T-cell (primary cell): ENCODE measurements at regions not wholly inside any gene's neighbourhood (a gene's known extent, or its start where the extent isn't known, plus 50 kb on each side); places are given as distances from the start of the nearest gene placed in this dataset.

Experiments
- ATAC-seq, 4 experiments: fragments of 200-7000 bp in 3 of 4; fragments of 150-1000 bp in 1 of 4; cut with Tn5 transposase; replicated peaks in 1 of 4; 1 replicate in 3 of 4; 2 replicates in 1 of 4; pipeline ENCODE4 v1.10.0; 2021; ENCODE audit warnings: moderate library complexity in 3 of 4, mild to moderate bottlenecking in 2 of 4, moderate number of reproducible peaks in 1 of 4
- CTCF ChIA-PET, 2 donors: fragments of 300-600 bp; sonication (Branson Sonifier 250); formaldehyde crosslinking; loops; one replicate each; lab custom pipeline; 2022; ENCODE audit warnings: antibody characterized with exemption in 2 of 2; lab: Charles Lee
- POLR2A ChIA-PET, 2 donors: fragments of 300-600 bp; sonication (Branson Sonifier 250); formaldehyde crosslinking; loops; one replicate each; lab custom pipeline; 2022; ENCODE audit warnings: antibody characterized with exemption in 2 of 2; lab: Charles Lee
- DNase-seq, 35 experiments: peaks; one replicate each; pipeline versions ENCODE4 v3.0.0 to v3.0.0-alpha.2; 2013 to 2023
- H3K27ac ChIP-seq: one replicate; pipeline ENCODE4 v1.5.1; 2013; ENCODE audit warnings: low read length
- H3K27me3 ChIP-seq, 2 experiments: replicated peaks in 1 of 2; 1 replicate in 1 of 2; 2 replicates in 1 of 2; pipeline versions ENCODE4 v1.6.1 to v1.7.0; 2013; ENCODE audit warnings: low read length in 1 of 2, mixed read lengths in 1 of 2; ENCODE audit not compliant: control insufficient read depth in 2 of 2, insufficient read depth in 2 of 2; ENCODE audit errors: extremely low read depth in 1 of 2
- H3K36me3 ChIP-seq, 2 donors: 1 replicate in 1 of 2; 2 replicates in 1 of 2; pipeline versions ENCODE4 v1.6.1 to v1.7.0; 2013; ENCODE audit warnings: low read length in 1 of 2; ENCODE audit not compliant: control insufficient read depth in 2 of 2, insufficient read depth in 1 of 2; ENCODE audit errors: extremely low read depth in 1 of 2
- H3K4me1 ChIP-seq, 2 experiments: 1 replicate in 1 of 2; 2 replicates in 1 of 2; pipeline versions ENCODE4 v1.6.1 to v1.7.0; 2013; ENCODE audit warnings: low read length in 2 of 2, mixed read lengths in 1 of 2; ENCODE audit not compliant: insufficient read depth in 2 of 2, control insufficient read depth in 1 of 2; ENCODE audit errors: extremely low read depth in 1 of 2
- H3K4me3 ChIP-seq, 2 donors: 1 replicate in 1 of 2; 2 replicates in 1 of 2; pipeline versions ENCODE4 v1.5.1 to v1.7.0; 2013; ENCODE audit warnings: mild to moderate bottlenecking in 2 of 2, low read length in 1 of 2, moderate library complexity in 1 of 2; ENCODE audit not compliant: control insufficient read depth in 1 of 2; ENCODE audit errors: extremely low read depth in 1 of 2
- H3K9me3 ChIP-seq: 2 replicates; pipeline ENCODE4 v1.7.0; 2013
- H3K27ac Mint-ChIP-seq, 2 donors: one replicate each; pipeline ENCODE4 v1.8.0; 2020 to 2021; ENCODE audit warnings: mild to moderate bottlenecking in 2 of 2, mixed read lengths in 2 of 2
- H3K27me3 Mint-ChIP-seq, 2 donors: one replicate each; pipeline ENCODE4 v1.8.0; 2021 to 2022; ENCODE audit warnings: mixed read lengths in 2 of 2
- H3K36me3 Mint-ChIP-seq: one replicate; pipeline ENCODE4 v1.8.0; 2021; ENCODE audit warnings: mixed read lengths
- H3K4me1 Mint-ChIP-seq, 3 donors: one replicate each; pipeline ENCODE4 v1.8.0; 2020 to 2022; ENCODE audit warnings: mixed read lengths in 3 of 3, mild to moderate bottlenecking in 1 of 3
- H3K4me3 Mint-ChIP-seq, 3 donors: one replicate each; pipeline ENCODE4 v1.8.0; 2020 to 2022; ENCODE audit warnings: mild to moderate bottlenecking in 3 of 3, mixed read lengths in 3 of 3, moderate library complexity in 3 of 3
- H3K9me3 Mint-ChIP-seq, 3 donors: one replicate each; pipeline ENCODE4 v1.8.0; 2020 to 2022; ENCODE audit warnings: mixed read lengths in 3 of 3
- WGBS: methylation state at CpG from one replicate; pipeline ENCODE4 v1.1.5; 2013; ENCODE audit warnings: missing lambda C conversion rate; ENCODE audit not compliant: insufficient coverage; 5-methylcytosine and 5-hydroxymethylcytosine counted together

DNA sequence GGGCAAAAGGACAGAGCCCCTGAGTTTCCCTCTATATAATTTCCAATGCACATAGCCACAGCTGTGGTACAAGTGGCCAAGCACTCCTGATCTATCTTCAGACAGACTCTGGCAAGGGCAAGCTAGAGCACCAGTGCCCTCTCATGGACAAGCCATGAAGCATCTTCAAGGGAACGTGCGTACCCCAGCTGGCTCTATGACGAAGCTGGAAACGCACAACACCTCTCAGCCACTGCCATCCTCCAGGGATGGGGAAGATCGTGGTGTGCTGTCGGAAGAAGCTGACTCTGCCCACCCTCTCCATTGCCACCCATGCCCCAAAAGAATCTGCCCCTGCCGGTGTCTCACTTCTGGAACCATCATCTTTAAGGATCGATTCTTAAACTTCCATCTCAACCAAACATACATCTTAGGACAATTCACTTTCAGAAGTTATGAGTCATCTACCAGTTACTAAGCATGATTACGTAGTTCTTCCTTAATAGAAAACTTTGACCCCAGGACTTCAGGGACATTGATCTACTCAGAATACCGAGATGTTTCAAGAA lies 482.9 kb downstream of the AGTPBP1 start:
- ATAC-seq = no peak
- peaks cover 0 to 11% (median 5%) of the 10 kb centered on the region in 3 donors for H3K9me3 Mint-ChIP-seq
- H3K4me1 ChIP-seq = no peaks in the 10 kb centered on the region
- H3K4me3 Mint-ChIP-seq = no peak overlapping the region
- H3K36me3 ChIP-seq = no peaks in the 10 kb centered on the region
- H3K4me1 Mint-ChIP-seq = peaks cover 0 to 6% (median 0%) of the 10 kb centered on the region in 3 donors
- 56% methylated on average over 6 of the region's 10 CpGs for WGBS
- peaks cover 10 to 28% of the 10 kb centered on the region in 2 donors for H3K27me3 Mint-ChIP-seq
- POLR2A ChIA-PET = no interaction called here
- H3K27ac ChIP-seq = no peak overlapping the region
- no peak for DNase-seq
- no peaks in the 10 kb centered on the region for H3K9me3 ChIP-seq
- peaks cover 0 to 6% of the 10 kb centered on the region in 2 experiments for H3K27me3 ChIP-seq
- H3K36me3 Mint-ChIP-seq = no peaks in the 10 kb centered on the region
- H3K4me3 ChIP-seq = no peak overlapping the region
- CTCF ChIA-PET = no interaction called here
- H3K27ac Mint-ChIP-seq = no peak overlapping the region

DNA sequence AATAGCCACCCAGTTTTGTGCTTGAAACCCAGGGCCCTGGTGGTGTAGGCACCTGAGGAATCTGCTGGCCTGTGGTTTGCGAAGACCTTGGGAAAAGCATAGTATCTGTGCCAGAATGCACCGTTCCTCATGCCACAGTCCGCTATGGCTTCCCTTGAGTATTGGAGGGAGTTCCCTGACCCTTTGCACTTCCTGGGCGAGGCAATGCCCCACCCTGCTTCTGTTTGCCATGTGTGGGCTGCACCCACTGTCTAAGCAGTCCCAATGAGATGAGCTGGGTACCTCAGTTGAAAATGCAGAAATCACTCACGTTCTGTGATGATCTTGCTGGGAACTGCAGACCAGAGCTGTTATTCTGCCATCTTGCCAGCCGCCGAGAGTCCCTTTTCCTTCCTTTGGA lies 483.5 kb downstream of the AGTPBP1 start:
- Histone ChIP-seq H3K27ac (no peak overlapping the region), H3K4me3 (no peak overlapping the region), H3K9me3 (no peaks in the 10 kb centered on the region), H3K27me3 (peaks cover 0 to 6% of the 10 kb centered on the region in 2 experiments), H3K36me3 (no peaks in the 10 kb centered on the region), H3K4me1 (no peaks in the 10 kb centered on the region)
- H3K9me3 Mint-ChIP-seq = peaks cover 0 to 11% (median 5%) of the 10 kb centered on the region in 3 donors
- 76% methylated on average over 5 of the region's 7 CpGs for WGBS
- H3K36me3 Mint-ChIP-seq = no peaks in the 10 kb centered on the region
- no peak for ATAC-seq
- no peak for DNase-seq
- H3K4me3 Mint-ChIP-seq = no peak overlapping the region
- ChIA-PET CTCF (no interaction called here), POLR2A (no interaction called here)
- H3K27me3 Mint-ChIP-seq = peaks cover 10 to 26% of the 10 kb centered on the region in 2 donors
- no peak overlapping the region for H3K27ac Mint-ChIP-seq
- peaks cover 0 to 6% (median 0%) of the 10 kb centered on the region in 3 donors for H3K4me1 Mint-ChIP-seq

DNA sequence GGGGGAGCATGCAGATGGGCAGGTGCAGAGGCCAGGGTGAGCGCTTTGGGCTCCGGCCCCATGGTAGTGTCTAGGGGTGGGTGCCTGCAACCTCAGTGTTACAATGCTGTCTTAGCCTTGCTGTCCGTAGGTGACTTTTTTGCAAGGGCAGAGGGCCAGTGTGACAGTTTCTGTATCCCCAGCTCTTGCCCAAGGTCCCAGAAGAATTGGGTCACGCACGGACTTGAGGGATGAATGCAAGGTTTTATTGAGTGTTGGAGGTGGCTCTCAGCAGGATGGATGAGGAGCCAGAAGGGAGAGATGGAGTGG lies 492.5 kb downstream of the AGTPBP1 start:
- Mint-ChIP-seq H3K4me3 (no peak overlapping the region), H3K4me1 (no peaks in the 10 kb centered on the region), H3K36me3 (no peaks in the 10 kb centered on the region), H3K27ac (no peak overlapping the region), H3K9me3 (no peaks in the 10 kb centered on the region), H3K27me3 (peaks cover 0 to 8% of the 10 kb centered on the region in 2 donors)
- H3K4me1 ChIP-seq = no peaks in the 10 kb centered on the region
- H3K36me3 ChIP-seq = no peaks in the 10 kb centered on the region
- DNase-seq (no peak), ATAC-seq (no peak)
- H3K27me3 ChIP-seq = no peaks in the 10 kb centered on the region
- H3K27ac ChIP-seq = no peak overlapping the region
- CTCF ChIA-PET = no interaction called here
- WGBS = 93% methylated on average over 3 of the region's 5 CpGs
- POLR2A ChIA-PET = no interaction called here
- H3K9me3 ChIP-seq = no peaks in the 10 kb centered on the region
- H3K4me3 ChIP-seq = no peak overlapping the region

DNA sequence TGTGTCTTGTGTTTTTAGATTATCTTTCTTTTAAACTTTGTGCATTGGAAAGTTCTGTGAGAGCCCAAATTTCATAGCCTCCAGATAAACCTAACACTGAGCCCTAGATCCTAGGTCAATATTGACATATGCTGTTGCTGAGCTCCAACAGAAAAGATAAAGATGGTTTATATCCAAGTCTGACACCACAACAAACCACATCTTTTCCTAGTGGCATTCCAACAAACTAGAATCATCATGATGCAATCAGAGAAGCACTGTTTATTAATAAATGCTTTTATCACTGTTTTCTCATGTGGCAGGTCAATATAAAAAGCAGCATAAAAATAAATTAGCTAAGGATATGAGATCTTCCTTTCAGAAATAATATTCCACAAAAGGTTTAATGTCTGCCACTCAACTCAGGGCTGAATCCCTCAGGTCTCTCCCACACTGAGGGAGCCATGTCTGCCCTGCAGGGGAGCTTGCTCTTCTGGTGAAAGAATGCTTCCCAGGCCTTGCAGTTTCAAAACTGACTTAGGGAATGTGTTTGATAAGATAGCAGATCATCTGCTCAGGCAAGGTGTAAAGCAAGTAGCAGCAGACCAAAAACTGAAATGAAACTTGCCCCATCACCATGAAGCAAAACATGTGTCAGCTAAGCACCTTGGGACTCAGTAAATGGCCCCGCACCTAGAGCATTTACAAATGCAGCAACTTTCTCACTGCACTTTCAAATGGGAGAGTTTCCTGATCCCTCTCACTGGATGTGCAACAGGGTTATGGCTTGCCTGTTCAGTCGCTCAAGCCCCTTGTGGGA lies 493.0 kb downstream of the AGTPBP1 start:
- Mint-ChIP-seq H3K4me3 (no peak overlapping the region), H3K4me1 (no peaks in the 10 kb centered on the region), H3K36me3 (no peaks in the 10 kb centered on the region), H3K27me3 (peaks cover 0 to 8% of the 10 kb centered on the region in 2 donors), H3K27ac (no peak overlapping the region), H3K9me3 (no peaks in the 10 kb centered on the region)
- Histone ChIP-seq H3K4me1 (no peaks in the 10 kb centered on the region), H3K4me3 (no peak overlapping the region), H3K36me3 (no peaks in the 10 kb centered on the region), H3K9me3 (no peaks in the 10 kb centered on the region), H3K27ac (no peak overlapping the region), H3K27me3 (no peaks in the 10 kb centered on the region)
- WGBS = 100% methylated on average over 1 of the region's 2 CpGs
- ChIA-PET POLR2A (no interaction called here), CTCF (interaction anchor here in 1 of 2 donors (0.6 kb wide), 1 partner anchor 539 kb away, joined by 4 read pairs; no protein-coding TSS in a partner anchor)
- ATAC-seq = no peak
- DNase-seq = no peak

GRCh38 chr9:85246541-85246940 lies 495.2 kb downstream of the AGTPBP1 start:
- DNase-seq = no peak

GRCh38 chr9:85244856-85245255 lies 496.9 kb downstream of the AGTPBP1 start:
- no peak overlapping the region for H3K4me3 ChIP-seq
- H3K9me3 ChIP-seq = peaks cover 2% of the 10 kb centered on the region
- POLR2A ChIA-PET = no interaction called here
- Mint-ChIP-seq H3K27me3 (peaks cover 0 to 6% of the 10 kb centered on the region in 2 donors), H3K36me3 (no peaks in the 10 kb centered on the region), H3K4me3 (no peak overlapping the region), H3K4me1 (no peaks in the 10 kb centered on the region), H3K9me3 (peaks cover 0 to 10% (median 4%) of the 10 kb centered on the region in 3 donors), H3K27ac (no peak overlapping the region)
- no peaks in the 10 kb centered on the region for H3K4me1 ChIP-seq
- ATAC-seq (no peak), DNase-seq (no peak)
- H3K27ac ChIP-seq = no peak overlapping the region
- CTCF ChIA-PET = no interaction called here
- H3K36me3 ChIP-seq = no peaks in the 10 kb centered on the region
- WGBS = no CpG with 5 or more reads among the region's 5 CpGs
- no peaks in the 10 kb centered on the region for H3K27me3 ChIP-seq

More at GRCh38 chr9:85246541-85246940, 495.2 kb downstream of the AGTPBP1 start:
- Histone ChIP-seq H3K36me3 (no peaks in the 10 kb centered on the region), H3K27ac (no peak overlapping the region), H3K9me3 (no peaks in the 10 kb centered on the region), H3K27me3 (no peaks in the 10 kb centered on the region), H3K4me1 (no peaks in the 10 kb centered on the region), H3K4me3 (no peak overlapping the region)
- CTCF ChIA-PET = no interaction called here
- 75% methylated on average over 7 of the region's 7 CpGs for WGBS
- Mint-ChIP-seq H3K9me3 (no peaks in the 10 kb centered on the region), H3K4me3 (no peak overlapping the region), H3K27me3 (peaks cover 0 to 8% of the 10 kb centered on the region in 2 donors), H3K4me1 (no peaks in the 10 kb centered on the region), H3K36me3 (no peaks in the 10 kb centered on the region), H3K27ac (no peak overlapping the region)
- ATAC-seq = no peak
- POLR2A ChIA-PET = no interaction called here
